ENCODE measurements at regions not wholly inside any gene's neighbourhood (a gene's known extent, or its start where the extent isn't known, plus 50 kb on each side); places are given as distances from the start of the nearest gene placed in this dataset.

- Histone ChIP-seq H3K4me3 (no peak overlapping the region), H3K4me1 (no peaks in the 10 kb centered on the region), H3K9me3 (no peaks in the 10 kb centered on the region), H3K36me3 (no peaks in the 10 kb centered on the region), H3K27ac (no peak overlapping the region), H3K27me3 (peaks cover 0 to 39% (median 28%) of the 10 kb centered on the region in 7 donors)
- WGBS, 2 donors, result 66 to 71% methylated on average over 11 of the region's 11 CpGs
- intact Hi-C loops (cut with DNase I), result no loop called here
- TF ChIP-seq CTCF (IDR thresholded peaks at IDR 0.05), result no peak
- ATAC-seq (no peak), DNase-seq (no peak)
Measured at GRCh38 chr10:131425752-131426533, 114.4 kb upstream of the TCERG1L start.

- Histone ChIP-seq H3K27me3 (peaks cover 0 to 44% (median 31%) of the 10 kb centered on the region in 7 donors), H3K36me3 (no peaks in the 10 kb centered on the region), H3K4me3 (no peak overlapping the region), H3K4me1 (no peaks in the 10 kb centered on the region), H3K9me3 (no peaks in the 10 kb centered on the region), H3K27ac (no peak overlapping the region)
- 78 to 79% methylated on average over 9 of the region's 9 CpGs for WGBS, 2 donors
- TF ChIP-seq CTCF (IDR thresholded peaks at IDR 0.05), result no peak
- ATAC-seq (no peak), DNase-seq (no peak)
- intact Hi-C loops (cut with DNase I), result no loop called here
Measured at GRCh38 chr10:131426534-131426898, 115.0 kb upstream of the TCERG1L start.

- intact Hi-C loops (cut with DNase I), result no loop called here
- no peak overlapping the region for H3K4me3 ChIP-seq
- ATAC-seq (no peak), DNase-seq (no peak)
- H3K9me3 ChIP-seq, result no peaks in the 10 kb centered on the region
- H3K36me3 ChIP-seq, result no peaks in the 10 kb centered on the region
- no peak overlapping the region for H3K27ac ChIP-seq
- no peak for TF ChIP-seq CTCF (IDR thresholded peaks at IDR 0.05)
- peaks cover 1 to 52% (median 39%) of the 10 kb centered on the region in 7 donors for H3K27me3 ChIP-seq
- 61 to 65% methylated on average over 8 of the region's 8 CpGs for WGBS, 2 donors
- no peaks in the 10 kb centered on the region for H3K4me1 ChIP-seq
Measured at GRCh38 chr10:131427281-131427680, 115.8 kb upstream of the TCERG1L start.

- TF ChIP-seq CTCF (IDR thresholded peaks at IDR 0.05), result no peak
- intact Hi-C loops (cut with DNase I), result no loop called here
- no peak for ATAC-seq
- DNase-seq, result no peak
- WGBS, 2 donors, result 92 to 93% methylated on average over 8 of the region's 8 CpGs
- no peaks in the 10 kb centered on the region for H3K9me3 ChIP-seq
- no peaks in the 10 kb centered on the region for H3K36me3 ChIP-seq
- H3K4me1 ChIP-seq, result no peaks in the 10 kb centered on the region
- H3K27ac ChIP-seq, result no peak overlapping the region
- peaks cover 4 to 56% (median 45%) of the 10 kb centered on the region in 7 donors for H3K27me3 ChIP-seq
- no peak overlapping the region for H3K4me3 ChIP-seq
Measured at GRCh38 chr10:131427901-131428300, 116.4 kb upstream of the TCERG1L start.

Data from heart right ventricle (tissue), 16 donors.